Mesothelial cell of epicardium (in vitro differentiated cells): ENCODE measurements at regions not wholly inside any gene's neighbourhood (a gene's known extent, or its start where the extent isn't known, plus 50 kb on each side); places are given as distances from the start of the nearest gene placed in this dataset.
"Not testable (repeated sequence)": the region's sequence is repeated elsewhere in the genome, so short reads cannot be mapped to it uniquely, and the experiment has no call there.

Source experiments
- DNase-seq, 2 experiments: peaks; one replicate each; pipeline ENCODE4 v3.0.0; 2021; ENCODE audit warnings: low spot score in 2 of 2; ENCODE audit not compliant: unreplicated experiment in 2 of 2
- H3K27ac Mint-ChIP-seq: 2 replicates; pipeline ENCODE4 v1.8.0; 2021; ENCODE audit warnings: mixed read lengths
- H3K27me3 Mint-ChIP-seq: 2 replicates; pipeline ENCODE4 v1.8.0; 2021; ENCODE audit warnings: low read depth, mixed read lengths
- H3K36me3 Mint-ChIP-seq: 2 replicates; pipeline ENCODE4 v1.8.0; 2021; ENCODE audit warnings: mixed read lengths
- H3K4me1 Mint-ChIP-seq: 2 replicates; pipeline ENCODE4 v1.8.0; 2021; ENCODE audit warnings: mixed read lengths
- H3K4me3 Mint-ChIP-seq: 2 replicates; pipeline ENCODE4 v1.8.0; 2021; ENCODE audit warnings: mild to moderate bottlenecking, moderate library complexity, mixed read lengths
- H3K9me3 Mint-ChIP-seq: 2 replicates; pipeline ENCODE4 v1.8.0; 2021; ENCODE audit warnings: mixed read lengths
- CTCF ChIP-seq: fragments of 200-600 bp; sonication (generic); IDR thresholded peaks from one replicate; pipeline ENCODE4 v1.5.0; 2021; ENCODE audit warnings: antibody characterized with exemption; ENCODE audit not compliant: unreplicated experiment

GRCh38 chr4:179728305-179728704, 2286.1 kb upstream of the AGA start:
- Mint-ChIP-seq H3K4me1 (no peaks in the 10 kb centered on the region), H3K4me3 (no peak overlapping the region), H3K9me3 (peaks cover 15% of the 10 kb centered on the region), H3K27me3 (no peaks in the 10 kb centered on the region), H3K27ac (no peak overlapping the region), H3K36me3 (no peaks in the 10 kb centered on the region)
- DNase-seq: no peak
- no peak for TF ChIP-seq CTCF

DNA sequence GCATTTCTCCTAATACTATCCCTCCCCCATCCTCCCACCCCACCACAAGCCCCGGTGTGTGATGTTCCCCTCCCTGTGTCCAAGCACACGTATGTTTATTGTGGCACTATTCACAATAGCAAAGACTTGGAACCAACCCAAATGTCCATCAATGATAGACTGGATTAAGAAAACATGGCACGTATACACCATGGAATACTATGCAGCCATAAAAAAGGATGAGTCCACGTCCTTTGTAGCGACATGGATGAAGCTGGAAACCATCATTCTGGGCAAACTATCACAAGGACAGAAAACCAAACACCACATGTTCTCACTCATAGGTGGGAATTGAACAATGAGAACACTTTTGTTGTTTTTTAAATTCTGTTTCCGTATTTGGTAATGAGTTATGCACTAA, 2294.6 kb upstream of the AGA start:
- not testable (repeated sequence) for H3K36me3 Mint-ChIP-seq, H3K27me3 Mint-ChIP-seq, H3K4me3 Mint-ChIP-seq, DNase-seq, H3K4me1 Mint-ChIP-seq, H3K9me3 Mint-ChIP-seq, H3K27ac Mint-ChIP-seq

- Mint-ChIP-seq H3K36me3 (no peaks in the 10 kb centered on the region), H3K9me3 (no peaks in the 10 kb centered on the region), H3K4me1 (no peaks in the 10 kb centered on the region), H3K27me3 (peaks cover 8% of the 10 kb centered on the region), H3K4me3 (no peak overlapping the region), H3K27ac (no peak overlapping the region)
- TF ChIP-seq CTCF: no peak
- no peak for DNase-seq
Observed at GRCh38 chr4:179738822-179739221, 2296.6 kb upstream of the AGA start.

DNA sequence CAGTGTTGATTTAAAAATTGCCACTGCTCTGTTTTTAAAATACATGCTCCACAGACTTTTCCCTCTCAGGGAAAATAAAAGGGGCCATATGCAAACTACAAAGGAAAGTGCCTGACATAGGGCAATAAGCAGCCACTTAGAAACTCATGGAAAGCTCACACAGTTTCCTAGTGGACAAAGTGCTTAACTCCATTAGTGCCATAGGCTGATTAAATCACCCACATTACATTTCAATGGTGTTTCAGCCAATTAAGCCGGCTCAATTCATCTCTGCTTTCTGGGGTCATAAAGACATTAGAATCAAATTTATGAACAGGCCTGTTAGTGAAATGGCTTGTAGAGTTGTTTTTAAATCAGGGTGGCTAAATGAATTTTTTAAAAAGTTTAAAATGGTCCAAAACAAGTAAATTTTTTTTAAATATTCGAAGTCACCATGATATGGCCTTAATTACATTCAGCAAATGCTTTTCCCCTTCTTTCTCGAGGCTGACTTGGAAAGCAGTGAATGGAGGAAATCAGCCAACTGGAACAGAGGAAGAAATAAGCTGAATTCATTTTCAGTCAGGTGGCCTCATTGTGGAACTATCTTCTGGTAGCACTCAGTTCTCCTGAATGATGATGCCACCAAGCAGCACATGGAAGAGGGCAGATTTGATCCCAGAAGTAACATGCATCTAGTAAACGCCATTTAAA, 2305.1 kb upstream of the AGA start:
- H3K36me3 Mint-ChIP-seq: no peaks in the 10 kb centered on the region
- H3K4me3 Mint-ChIP-seq: no peak overlapping the region
- peaks cover 16% of the 10 kb centered on the region for H3K4me1 Mint-ChIP-seq
- H3K9me3 Mint-ChIP-seq: no peaks in the 10 kb centered on the region
- no peak overlapping the region for H3K27ac Mint-ChIP-seq
- DNase-seq: no peak
- no peak for TF ChIP-seq CTCF
- H3K27me3 Mint-ChIP-seq: peaks cover 23% of the 10 kb centered on the region

GRCh38 chr4:179748837-179749236, 2306.6 kb upstream of the AGA start:
- Mint-ChIP-seq H3K36me3 (no peaks in the 10 kb centered on the region), H3K27ac (no peak overlapping the region), H3K27me3 (peaks cover 23% of the 10 kb centered on the region), H3K9me3 (no peaks in the 10 kb centered on the region), H3K4me1 (peaks cover 22% of the 10 kb centered on the region), H3K4me3 (no peak overlapping the region)
- TF ChIP-seq CTCF: no peak
- DNase-seq: no peak

DNA sequence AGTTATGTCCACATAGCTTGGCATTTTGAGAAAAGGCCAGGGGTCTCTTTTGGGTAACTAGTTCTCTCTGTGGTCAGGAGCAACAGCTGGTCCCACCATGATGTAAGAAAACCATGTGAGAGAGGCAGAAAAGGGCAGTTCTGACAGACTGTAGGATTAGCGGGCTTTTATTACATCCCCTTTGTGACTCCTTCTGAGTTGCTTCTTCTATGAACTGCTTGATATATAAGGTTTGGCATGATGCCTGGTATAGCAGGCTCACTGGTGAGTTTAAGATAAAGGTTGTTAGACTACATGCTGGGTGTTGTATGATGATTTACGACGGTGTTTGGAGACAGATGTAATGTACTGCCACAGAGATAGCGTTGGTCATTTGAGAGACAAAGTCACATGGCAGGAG, 2308.1 kb upstream of the AGA start:
- H3K27ac Mint-ChIP-seq: no peak overlapping the region
- TF ChIP-seq CTCF: no peak
- H3K36me3 Mint-ChIP-seq: no peaks in the 10 kb centered on the region
- no peak overlapping the region for H3K4me3 Mint-ChIP-seq
- peaks cover 22% of the 10 kb centered on the region for H3K4me1 Mint-ChIP-seq
- peaks cover 23% of the 10 kb centered on the region for H3K27me3 Mint-ChIP-seq
- no peak for DNase-seq
- no peaks in the 10 kb centered on the region for H3K9me3 Mint-ChIP-seq
